Mesothelial cell of epicardium (in vitro differentiated cells): ENCODE measurements at regions not wholly inside any gene's neighbourhood (a gene's known extent, or its start where the extent isn't known, plus 50 kb on each side); places are given as distances from the start of the nearest gene placed in this dataset.

Experiments used
- DNase-seq, 2 experiments: peaks; one replicate each; pipeline ENCODE4 v3.0.0; 2021; ENCODE audit warnings: low spot score in 2 of 2; ENCODE audit not compliant: unreplicated experiment in 2 of 2
- H3K27ac Mint-ChIP-seq: 2 replicates; pipeline ENCODE4 v1.8.0; 2021; ENCODE audit warnings: mixed read lengths
- H3K27me3 Mint-ChIP-seq: 2 replicates; pipeline ENCODE4 v1.8.0; 2021; ENCODE audit warnings: low read depth, mixed read lengths
- H3K36me3 Mint-ChIP-seq: 2 replicates; pipeline ENCODE4 v1.8.0; 2021; ENCODE audit warnings: mixed read lengths
- H3K4me1 Mint-ChIP-seq: 2 replicates; pipeline ENCODE4 v1.8.0; 2021; ENCODE audit warnings: mixed read lengths
- H3K4me3 Mint-ChIP-seq: 2 replicates; pipeline ENCODE4 v1.8.0; 2021; ENCODE audit warnings: mild to moderate bottlenecking, moderate library complexity, mixed read lengths
- H3K9me3 Mint-ChIP-seq: 2 replicates; pipeline ENCODE4 v1.8.0; 2021; ENCODE audit warnings: mixed read lengths
- CTCF ChIP-seq: fragments of 200-600 bp; sonication (generic); IDR thresholded peaks from one replicate; pipeline ENCODE4 v1.5.0; 2021; ENCODE audit warnings: antibody characterized with exemption; ENCODE audit not compliant: unreplicated experiment

GRCh38 chr13:44257796-44258195 is 115.8 kb upstream of the SERP2 start:
- Mint-ChIP-seq H3K27ac (no peak overlapping the region), H3K9me3 (no peaks in the 10 kb centered on the region), H3K36me3 (no peaks in the 10 kb centered on the region), H3K4me1 (peaks cover 28% of the 10 kb centered on the region), H3K27me3 (no peaks in the 10 kb centered on the region), H3K4me3 (no peak overlapping the region)
- no peak for TF ChIP-seq CTCF
- DNase-seq = no peak

- no peak overlapping the region for H3K4me3 Mint-ChIP-seq
- peak overlapping the region; percentile 37 for H3K27ac Mint-ChIP-seq
- no peak for TF ChIP-seq CTCF
- no peaks in the 10 kb centered on the region for H3K36me3 Mint-ChIP-seq
- DNase-seq = no peak
- no peaks in the 10 kb centered on the region for H3K27me3 Mint-ChIP-seq
- H3K9me3 Mint-ChIP-seq = no peaks in the 10 kb centered on the region
- H3K4me1 Mint-ChIP-seq = peaks cover 28% of the 10 kb centered on the region
Measured at GRCh38 chr13:44259045-44260027, 114.3 kb upstream of the SERP2 start.

DNA sequence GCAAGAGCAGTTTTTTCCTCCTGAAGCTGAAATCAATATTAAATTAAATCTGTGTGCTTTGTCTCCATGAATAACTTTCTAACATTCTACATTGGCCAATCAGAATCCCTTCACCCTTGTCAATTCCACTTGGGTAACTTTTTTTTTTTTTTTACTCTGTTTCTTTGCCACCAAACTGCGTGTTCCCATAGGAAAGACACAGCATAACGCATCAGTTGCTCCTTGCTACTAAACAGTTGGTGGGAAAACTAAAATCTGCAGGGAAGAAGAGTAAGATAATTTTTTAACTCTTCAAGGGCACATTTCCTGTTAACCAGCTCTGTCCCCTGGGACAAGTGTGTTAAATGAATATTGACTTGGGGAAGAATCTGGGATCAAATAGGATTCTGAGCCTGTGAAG is 113.3 kb upstream of the SERP2 start:
- Mint-ChIP-seq H3K4me1 (peaks cover 23% of the 10 kb centered on the region), H3K27ac (no peak overlapping the region), H3K9me3 (no peaks in the 10 kb centered on the region), H3K27me3 (no peaks in the 10 kb centered on the region), H3K36me3 (no peaks in the 10 kb centered on the region), H3K4me3 (no peak overlapping the region)
- no peak for TF ChIP-seq CTCF
- no peak for DNase-seq

GRCh38 chr13:44263751-44264620 is 109.6 kb upstream of the SERP2 start:
- no peak for TF ChIP-seq CTCF
- no peak for DNase-seq
- no peak overlapping the region for H3K4me3 Mint-ChIP-seq

DNA sequence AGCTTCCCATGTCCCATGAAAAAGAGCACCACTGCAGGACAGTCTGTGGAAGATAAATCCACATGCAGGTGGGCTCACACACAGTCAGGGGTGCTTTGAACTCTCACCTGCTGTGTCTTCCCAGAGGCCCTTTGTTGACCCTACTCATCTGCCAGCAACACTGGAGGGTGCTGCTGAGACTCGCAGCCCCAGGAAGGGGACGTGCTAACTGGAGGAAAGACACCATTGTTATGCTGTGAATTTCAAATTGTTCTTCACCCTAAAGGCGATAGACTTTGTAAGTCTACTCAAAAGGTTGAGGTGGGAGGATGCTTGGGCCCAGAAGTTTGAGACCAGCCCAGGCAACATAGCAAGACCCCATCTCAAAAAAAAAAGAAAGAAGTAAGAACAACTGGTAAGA is 107.3 kb upstream of the SERP2 start:
- Mint-ChIP-seq H3K27me3 (no peaks in the 10 kb centered on the region), H3K4me1 (no peaks in the 10 kb centered on the region), H3K4me3 (no peak overlapping the region), H3K9me3 (no peaks in the 10 kb centered on the region), H3K36me3 (no peaks in the 10 kb centered on the region), H3K27ac (no peak overlapping the region)
- no peak for DNase-seq
- TF ChIP-seq CTCF = no peak

More at GRCh38 chr13:44263751-44264620, 109.6 kb upstream of the SERP2 start:
- H3K27me3 Mint-ChIP-seq = no peaks in the 10 kb centered on the region
- no peaks in the 10 kb centered on the region for H3K36me3 Mint-ChIP-seq
- peaks cover 12% of the 10 kb centered on the region for H3K4me1 Mint-ChIP-seq
- H3K27ac Mint-ChIP-seq = no peak overlapping the region
- H3K9me3 Mint-ChIP-seq = no peaks in the 10 kb centered on the region
